ENCODE measurements at regions not wholly inside any gene's neighbourhood (a gene's known extent, or its start where the extent isn't known, plus 50 kb on each side); places are given as distances from the start of the nearest gene placed in this dataset.

DNA sequence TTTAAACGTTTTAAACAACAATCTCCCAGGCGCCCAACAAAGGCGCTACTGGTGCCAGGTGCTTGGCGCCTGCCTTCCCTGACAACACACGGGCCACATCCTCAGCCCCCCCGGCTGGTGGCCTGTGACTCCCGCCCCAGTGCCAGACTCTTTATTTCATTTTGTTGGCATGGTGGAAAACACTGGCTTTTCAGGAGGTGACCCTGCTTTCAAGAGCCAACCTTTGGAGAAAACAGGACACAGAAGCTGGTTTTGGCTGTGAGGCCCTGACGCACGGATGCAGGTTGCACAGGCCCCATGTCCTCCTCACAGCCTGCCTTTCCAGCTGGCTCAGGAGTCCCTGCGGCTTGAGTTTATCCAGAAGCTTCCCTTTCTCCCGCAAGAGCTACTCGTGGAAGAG lies 100.0 kb downstream of the METRNL start:
- TF ChIP-seq TCF12 (IDR thresholded peaks at IDR 0.05; ENCODE audit: low read depth), result no peak
- no peak for TF ChIP-seq TEAD4 (IDR thresholded peaks at IDR 0.05)
- no peak for TF ChIP-seq MAX (IDR thresholded peaks at IDR 0.05)
- TF ChIP-seq, protein P1, sequence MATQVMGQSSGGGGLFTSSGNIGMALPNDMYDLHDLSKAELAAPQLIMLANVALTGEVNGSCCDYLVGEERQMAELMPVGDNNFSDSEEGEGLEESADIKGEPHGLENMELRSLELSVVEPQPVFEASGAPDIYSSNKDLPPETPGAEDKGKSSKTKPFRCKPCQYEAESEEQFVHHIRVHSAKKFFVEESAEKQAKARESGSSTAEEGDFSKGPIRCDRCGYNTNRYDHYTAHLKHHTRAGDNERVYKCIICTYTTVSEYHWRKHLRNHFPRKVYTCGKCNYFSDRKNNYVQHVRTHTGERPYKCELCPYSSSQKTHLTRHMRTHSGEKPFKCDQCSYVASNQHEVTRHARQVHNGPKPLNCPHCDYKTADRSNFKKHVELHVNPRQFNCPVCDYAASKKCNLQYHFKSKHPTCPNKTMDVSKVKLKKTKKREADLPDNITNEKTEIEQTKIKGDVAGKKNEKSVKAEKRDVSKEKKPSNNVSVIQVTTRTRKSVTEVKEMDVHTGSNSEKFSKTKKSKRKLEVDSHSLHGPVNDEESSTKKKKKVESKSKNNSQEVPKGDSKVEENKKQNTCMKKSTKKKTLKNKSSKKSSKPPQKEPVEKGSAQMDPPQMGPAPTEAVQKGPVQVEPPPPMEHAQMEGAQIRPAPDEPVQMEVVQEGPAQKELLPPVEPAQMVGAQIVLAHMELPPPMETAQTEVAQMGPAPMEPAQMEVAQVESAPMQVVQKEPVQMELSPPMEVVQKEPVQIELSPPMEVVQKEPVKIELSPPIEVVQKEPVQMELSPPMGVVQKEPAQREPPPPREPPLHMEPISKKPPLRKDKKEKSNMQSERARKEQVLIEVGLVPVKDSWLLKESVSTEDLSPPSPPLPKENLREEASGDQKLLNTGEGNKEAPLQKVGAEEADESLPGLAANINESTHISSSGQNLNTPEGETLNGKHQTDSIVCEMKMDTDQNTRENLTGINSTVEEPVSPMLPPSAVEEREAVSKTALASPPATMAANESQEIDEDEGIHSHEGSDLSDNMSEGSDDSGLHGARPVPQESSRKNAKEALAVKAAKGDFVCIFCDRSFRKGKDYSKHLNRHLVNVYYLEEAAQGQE (IDR thresholded peaks at IDR 0.05; ENCODE audit: low read depth), result no peak
- TF ChIP-seq YY1 (IDR thresholded peaks at IDR 0.05; ENCODE audit: low read depth), result no peak
- TF ChIP-seq RAD21 (IDR thresholded peaks at IDR 0.05; ENCODE audit: low read depth), result no peak
- TF ChIP-seq TAF1 (IDR thresholded peaks at IDR 0.05; ENCODE audit: low read depth), result no peak
- TF ChIP-seq, protein P2, sequence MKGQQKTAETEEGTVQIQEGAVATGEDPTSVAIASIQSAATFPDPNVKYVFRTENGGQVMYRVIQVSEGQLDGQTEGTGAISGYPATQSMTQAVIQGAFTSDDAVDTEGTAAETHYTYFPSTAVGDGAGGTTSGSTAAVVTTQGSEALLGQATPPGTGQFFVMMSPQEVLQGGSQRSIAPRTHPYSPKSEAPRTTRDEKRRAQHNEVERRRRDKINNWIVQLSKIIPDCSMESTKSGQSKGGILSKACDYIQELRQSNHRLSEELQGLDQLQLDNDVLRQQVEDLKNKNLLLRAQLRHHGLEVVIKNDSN (IDR thresholded peaks at IDR 0.05), result no peak
- no peak for TF ChIP-seq CREB1 (IDR thresholded peaks at IDR 0.05; ENCODE audit: low read depth)
- no peak for TF ChIP-seq EP300 (IDR thresholded peaks at IDR 0.05; ENCODE audit: borderline replicate concordance)
- no peak for TF ChIP-seq CEBPB (IDR thresholded peaks at IDR 0.05)
